ENCODE measurements at regions not wholly inside any gene's neighbourhood (a gene's known extent, or its start where the extent isn't known, plus 50 kb on each side); places are given as distances from the start of the nearest gene placed in this dataset.

- DNase-seq (ENCODE audit: low spot score) = no peak
Measured at GRCh38 chr18:8944871-8945245, 157.6 kb upstream of the NDUFV2 start.

GRCh38 chr18:8945514-8945913, 157.0 kb upstream of the NDUFV2 start:
- DNase-seq (ENCODE audit: low spot score) = no peak

- peak; percentile 73 for DNase-seq (ENCODE audit: low spot score)
Measured at GRCh38 chr18:8946066-8946838, 156.2 kb upstream of the NDUFV2 start.

GRCh38 chr18:8947566-8947965, 154.9 kb upstream of the NDUFV2 start:
- peak; percentile 24 for DNase-seq (ENCODE audit: low spot score)

- DNase-seq (ENCODE audit: low spot score) = no peak
Measured at GRCh38 chr18:8948011-8948410, 154.5 kb upstream of the NDUFV2 start.

- DNase-seq (ENCODE audit: low spot score) = peak; percentile 35
Measured at GRCh38 chr18:8948471-8949149, 153.9 kb upstream of the NDUFV2 start.

GRCh38 chr18:8949206-8949605, 153.3 kb upstream of the NDUFV2 start:
- no peak for DNase-seq (ENCODE audit: low spot score)

- DNase-seq (ENCODE audit: low spot score) = no peak
Measured at GRCh38 chr18:8951491-8951890, 151.0 kb upstream of the NDUFV2 start.

GRCh38 chr18:8952174-8952573, 150.3 kb upstream of the NDUFV2 start:
- DNase-seq (ENCODE audit: low spot score) = no peak

GRCh38 chr18:8952769-8953760, 149.4 kb upstream of the NDUFV2 start:
- no peak for DNase-seq (ENCODE audit: low spot score)

GRCh38 chr18:8957731-8958130, 144.8 kb upstream of the NDUFV2 start:
- no peak for DNase-seq (ENCODE audit: low spot score)

- DNase-seq (ENCODE audit: low spot score) = no peak
Measured at GRCh38 chr18:8958660-8959059, 143.8 kb upstream of the NDUFV2 start.

GRCh38 chr18:8959551-8960135, 142.9 kb upstream of the NDUFV2 start:
- no peak for DNase-seq (ENCODE audit: low spot score)

GRCh38 chr18:8960740-8961657, 141.5 kb upstream of the NDUFV2 start:
- DNase-seq (ENCODE audit: low spot score) = no peak

GRCh38 chr18:8962192-8962779, 140.2 kb upstream of the NDUFV2 start:
- DNase-seq (ENCODE audit: low spot score) = no peak

- no peak for DNase-seq (ENCODE audit: low spot score)
Measured at GRCh38 chr18:8962855-8963635, 139.5 kb upstream of the NDUFV2 start.

- no peak for DNase-seq (ENCODE audit: low spot score)
Measured at GRCh38 chr18:8963876-8964275, 138.6 kb upstream of the NDUFV2 start.

GRCh38 chr18:8965398-8965797, 137.1 kb upstream of the NDUFV2 start:
- DNase-seq (ENCODE audit: low spot score) = no peak

GRCh38 chr18:8966821-8967220, 135.7 kb upstream of the NDUFV2 start:
- no peak for DNase-seq (ENCODE audit: low spot score)

- DNase-seq (ENCODE audit: low spot score) = no peak
Measured at GRCh38 chr18:8967573-8967972, 134.9 kb upstream of the NDUFV2 start.
